ENCODE measurements at regions not wholly inside any gene's neighbourhood (a gene's known extent, or its start where the extent isn't known, plus 50 kb on each side); places are given as distances from the start of the nearest gene placed in this dataset.

DNA sequence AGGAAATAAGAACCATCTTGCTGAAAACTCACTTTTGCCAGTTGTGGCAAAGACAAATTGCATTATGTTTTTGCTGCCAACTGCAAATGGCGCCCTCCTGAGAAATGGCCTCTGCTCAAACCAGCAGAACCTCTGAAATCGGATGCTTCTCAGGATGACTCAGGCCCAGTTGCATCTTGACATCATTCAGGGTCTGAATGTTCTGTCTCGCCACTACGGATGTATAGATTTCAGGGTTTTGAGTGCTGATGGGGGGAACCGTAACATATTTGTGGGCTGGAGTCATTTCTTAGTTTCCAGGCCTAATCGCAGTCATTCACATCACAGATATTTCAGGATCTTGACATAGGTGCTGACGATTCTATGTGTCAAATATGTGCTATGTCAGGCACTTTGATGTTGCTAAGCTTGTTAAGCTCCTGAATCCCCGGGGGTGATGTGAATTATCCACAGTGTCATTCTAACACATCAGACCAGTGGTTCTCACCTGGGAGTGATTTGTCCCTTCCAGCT is 207.1 kb downstream of the NFATC2 start:
- intact Hi-C loops (cut with micrococcal nuclease): no loop called here

DNA sequence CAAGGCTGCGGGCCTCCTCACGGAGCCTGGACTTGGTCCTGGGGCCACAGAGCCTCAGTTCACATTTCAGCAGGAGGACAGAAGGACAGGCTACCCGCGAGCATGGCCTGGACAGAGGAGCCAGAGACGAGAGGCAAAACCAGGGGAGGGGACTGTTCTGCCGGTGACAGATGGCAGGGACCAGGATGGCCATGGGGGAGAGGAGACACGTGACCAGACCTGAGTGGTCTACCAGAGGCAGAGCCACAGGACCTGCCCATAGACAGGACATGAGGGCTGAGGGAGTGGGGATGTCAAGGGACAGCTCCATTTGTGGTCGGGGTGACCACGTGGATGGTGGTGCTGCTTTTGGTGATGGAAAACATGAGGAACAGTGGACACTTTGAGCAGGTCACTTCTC is 207.9 kb downstream of the NFATC2 start:
- intact Hi-C loops (cut with micrococcal nuclease): no loop called here

DNA sequence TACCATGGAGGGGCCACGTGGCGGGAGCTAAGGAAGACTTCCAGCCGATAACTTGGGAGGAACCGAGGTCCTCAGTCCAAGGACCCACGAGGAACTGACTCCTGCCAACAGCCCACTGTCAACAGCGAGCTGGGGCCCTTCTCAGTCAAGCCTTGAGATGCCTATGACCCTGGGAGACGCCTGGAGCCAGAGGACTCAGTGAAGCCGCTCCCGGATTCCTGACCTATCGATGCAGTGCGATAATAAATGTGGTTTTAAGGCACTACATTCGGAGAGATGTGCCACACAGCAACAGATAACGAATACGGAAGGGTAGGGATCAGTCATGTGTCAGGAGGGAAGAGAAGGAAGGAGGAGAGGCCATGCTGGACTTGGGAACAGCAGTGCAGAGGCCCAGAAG is 208.5 kb downstream of the NFATC2 start:
- intact Hi-C loops (cut with micrococcal nuclease): no loop called here

DNA sequence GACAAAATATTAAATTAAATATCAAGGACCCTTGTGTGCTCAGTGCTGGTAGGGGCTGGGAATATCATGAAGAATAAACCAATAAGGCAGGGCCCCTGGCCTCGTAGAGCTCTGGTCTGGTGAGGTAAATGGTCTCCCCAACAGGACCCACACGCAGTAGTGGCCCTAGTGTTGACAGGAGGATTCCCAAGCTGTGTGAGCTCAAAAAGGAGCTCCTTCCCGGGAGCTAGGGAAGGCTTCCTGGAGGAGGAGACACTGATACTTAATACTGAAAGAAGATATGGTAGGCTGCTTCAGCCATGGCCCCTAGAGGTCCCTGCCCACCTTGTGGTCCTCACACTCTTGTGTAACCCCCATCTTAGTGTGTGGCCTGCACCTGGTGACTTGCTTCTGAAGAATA is 209.1 kb downstream of the NFATC2 start:
- intact Hi-C loops (cut with micrococcal nuclease): no loop called here

DNA sequence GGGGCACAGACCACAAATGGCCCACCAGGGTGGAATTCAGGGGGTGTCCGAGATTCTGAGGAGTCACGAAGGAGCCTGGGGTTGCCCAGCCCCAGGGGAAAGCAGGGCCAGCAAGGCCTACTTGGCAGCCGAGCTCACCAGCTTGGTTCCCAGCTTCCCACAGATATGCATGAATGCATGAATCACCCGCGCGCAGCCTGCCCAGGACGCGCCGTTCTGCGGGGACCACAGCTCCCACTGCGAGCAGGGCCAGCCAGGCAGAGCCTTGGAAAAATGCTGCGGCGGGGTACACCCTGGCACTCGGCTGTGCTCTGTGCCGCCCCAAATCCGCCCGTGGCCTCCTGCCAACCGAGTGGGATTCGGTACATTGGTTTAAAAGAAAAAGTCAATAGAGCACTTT is 211.0 kb downstream of the NFATC2 start:
- intact Hi-C loops (cut with micrococcal nuclease): no loop called here

DNA sequence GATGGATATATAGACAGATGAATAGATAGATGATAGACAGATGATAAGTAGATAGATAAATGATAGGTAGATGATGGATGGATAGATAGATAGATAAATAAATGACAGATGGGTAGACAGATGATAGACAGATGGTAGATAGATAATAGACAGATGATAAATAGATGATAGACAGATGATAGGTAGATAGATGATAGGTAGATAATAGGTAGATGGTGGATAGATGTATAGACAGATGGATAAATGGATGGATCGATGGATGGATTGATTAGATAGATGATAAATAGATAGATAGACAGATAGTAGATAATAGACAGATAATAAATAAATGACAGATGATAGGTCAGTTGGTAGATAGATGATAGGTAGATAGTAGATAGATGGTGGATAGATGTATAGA is 212.7 kb downstream of the NFATC2 start:
- intact Hi-C loops (cut with micrococcal nuclease): no loop called here

DNA sequence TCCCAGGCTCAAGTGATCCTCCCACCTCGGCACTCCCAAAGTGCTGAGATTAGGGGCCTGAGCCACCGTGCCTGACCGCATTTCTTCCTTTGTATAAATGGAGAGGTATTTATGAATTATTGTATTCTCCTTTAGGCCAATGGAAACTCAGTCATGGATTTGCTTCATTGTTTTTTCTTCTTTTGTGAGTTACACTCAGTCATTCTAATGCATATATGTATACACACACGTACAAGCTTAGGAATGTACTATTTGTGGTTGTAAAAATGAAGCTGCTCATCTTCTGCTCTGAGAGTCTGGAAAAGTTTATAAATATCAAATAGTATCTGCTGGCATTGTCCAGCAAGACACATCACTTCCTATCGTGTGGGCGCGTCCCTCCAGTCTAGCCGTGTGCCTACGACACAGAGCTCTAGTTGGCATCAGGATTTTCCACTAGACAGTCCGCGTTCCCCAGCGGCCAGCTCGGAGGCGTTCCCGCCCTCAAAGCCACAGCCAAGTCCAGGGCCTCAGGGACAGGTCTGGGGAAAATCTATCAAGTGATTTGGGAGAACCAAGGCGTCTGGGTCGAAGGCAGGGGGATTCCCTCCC is 215.2 kb downstream of the NFATC2 start:
- intact Hi-C loops (cut with micrococcal nuclease): no loop called here

DNA sequence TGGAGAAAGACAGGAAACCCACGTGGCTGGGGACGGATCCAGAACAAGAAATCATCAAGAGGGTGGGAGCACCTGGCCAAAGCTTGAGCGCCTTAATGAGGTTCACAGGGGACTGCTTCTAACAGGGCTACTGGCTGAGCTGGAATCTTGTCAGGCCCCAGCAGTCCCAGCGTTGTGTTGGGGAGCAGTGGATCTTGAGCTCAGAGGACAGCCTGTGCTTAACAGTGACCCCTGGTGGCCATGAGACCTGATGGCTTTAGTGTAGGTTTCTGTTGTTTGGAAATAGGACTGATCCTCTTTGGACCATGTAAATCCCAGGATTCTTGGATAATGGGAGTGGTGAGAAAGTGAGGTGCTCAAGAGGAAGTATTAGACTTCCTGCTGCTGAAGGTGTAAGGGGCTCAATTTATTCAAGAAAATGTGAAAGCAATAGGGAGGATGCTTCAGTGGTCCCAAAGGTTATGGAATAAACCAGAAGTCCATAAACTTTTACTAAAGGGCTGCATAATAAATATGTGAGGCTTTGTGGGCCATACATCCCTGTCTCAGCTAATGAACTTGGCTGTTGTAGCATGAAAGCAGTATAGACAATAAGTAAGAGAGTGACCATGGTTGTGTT is 216.2 kb downstream of the NFATC2 start:
- intact Hi-C loops (cut with micrococcal nuclease): no loop called here

DNA sequence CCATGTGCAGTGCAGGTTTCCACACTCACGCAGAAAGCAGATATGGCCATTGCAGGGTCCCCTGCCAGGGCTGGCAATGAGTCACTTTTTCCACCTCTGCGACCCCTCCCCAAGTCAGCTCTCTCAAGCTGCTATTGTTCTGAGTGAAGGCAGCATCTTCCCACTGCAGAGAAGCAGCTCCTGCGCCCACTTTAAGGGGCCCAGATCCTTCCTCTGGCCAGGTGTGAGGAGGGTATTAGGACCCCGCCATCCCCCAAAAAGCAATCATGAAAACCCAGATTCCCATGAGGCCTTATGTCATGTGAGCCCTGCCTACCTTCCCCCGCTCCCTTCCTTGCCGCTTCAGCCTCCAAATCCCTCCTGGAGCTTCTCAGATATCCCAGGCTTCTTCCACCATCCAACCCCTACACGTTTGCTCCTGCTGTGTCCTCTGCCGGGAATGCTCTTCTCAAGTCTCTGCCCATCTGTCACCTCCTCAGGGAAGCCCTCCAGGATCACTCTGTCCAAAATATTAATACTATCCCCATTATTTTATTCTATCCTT is 220.3 kb downstream of the NFATC2 start:
- intact Hi-C loops (cut with micrococcal nuclease): no loop called here

DNA sequence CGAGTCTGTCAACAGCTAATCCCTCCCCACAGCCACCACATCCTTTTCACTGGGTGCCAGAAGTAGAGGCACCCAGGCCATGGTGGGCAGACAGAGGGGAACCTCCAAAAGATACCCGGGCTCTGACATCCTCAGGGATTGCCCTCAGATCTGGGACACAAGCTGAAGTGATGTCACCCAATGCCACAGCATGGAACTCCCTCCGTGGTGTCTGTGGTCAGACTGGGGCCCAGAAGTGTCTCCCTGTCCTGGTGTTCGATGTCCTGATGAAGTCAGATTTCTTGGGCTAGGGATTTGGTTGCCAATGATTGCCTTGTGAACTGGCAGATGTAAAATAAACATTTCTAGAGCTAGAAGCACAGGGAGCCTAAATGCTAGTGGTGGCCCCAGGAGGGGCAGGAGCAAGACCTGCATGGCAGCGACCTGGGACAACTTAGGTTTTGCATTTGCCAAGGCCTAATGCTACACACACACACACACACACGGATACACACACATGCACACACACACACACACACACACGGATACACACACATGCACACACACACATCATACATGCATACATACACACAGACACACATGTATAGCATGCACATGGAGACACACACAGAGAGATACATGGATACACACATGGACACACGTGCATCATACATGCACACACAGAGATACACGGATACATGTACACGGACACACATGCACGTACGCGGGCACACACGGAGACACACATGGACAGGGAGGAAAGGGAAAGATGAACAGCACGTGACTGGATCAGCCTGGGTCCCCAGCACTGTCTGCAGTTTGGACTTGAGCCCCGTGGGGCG is 221.0 kb downstream of the NFATC2 start:
- intact Hi-C loops (cut with micrococcal nuclease): no loop called here

DNA sequence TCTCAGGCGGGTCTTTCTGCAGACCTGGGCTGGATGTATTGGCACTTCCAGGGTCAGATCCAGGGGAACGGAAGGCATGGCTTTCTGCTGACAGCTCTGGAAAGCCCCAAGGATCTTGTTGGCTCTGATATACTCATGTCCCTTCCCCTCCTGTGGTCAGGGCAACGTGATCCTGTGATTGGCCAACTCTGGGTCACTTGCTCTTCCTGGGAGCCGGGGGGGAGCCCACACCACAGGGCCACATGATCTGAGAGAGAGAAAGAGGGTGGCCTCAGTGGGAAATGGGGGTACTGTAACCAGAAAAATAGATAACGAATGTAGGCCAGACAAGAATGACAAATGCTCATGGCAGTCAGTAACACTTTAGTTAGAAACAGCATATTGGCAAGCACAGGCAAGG is 223.0 kb downstream of the NFATC2 start:
- intact Hi-C loops (cut with micrococcal nuclease): no loop called here

DNA sequence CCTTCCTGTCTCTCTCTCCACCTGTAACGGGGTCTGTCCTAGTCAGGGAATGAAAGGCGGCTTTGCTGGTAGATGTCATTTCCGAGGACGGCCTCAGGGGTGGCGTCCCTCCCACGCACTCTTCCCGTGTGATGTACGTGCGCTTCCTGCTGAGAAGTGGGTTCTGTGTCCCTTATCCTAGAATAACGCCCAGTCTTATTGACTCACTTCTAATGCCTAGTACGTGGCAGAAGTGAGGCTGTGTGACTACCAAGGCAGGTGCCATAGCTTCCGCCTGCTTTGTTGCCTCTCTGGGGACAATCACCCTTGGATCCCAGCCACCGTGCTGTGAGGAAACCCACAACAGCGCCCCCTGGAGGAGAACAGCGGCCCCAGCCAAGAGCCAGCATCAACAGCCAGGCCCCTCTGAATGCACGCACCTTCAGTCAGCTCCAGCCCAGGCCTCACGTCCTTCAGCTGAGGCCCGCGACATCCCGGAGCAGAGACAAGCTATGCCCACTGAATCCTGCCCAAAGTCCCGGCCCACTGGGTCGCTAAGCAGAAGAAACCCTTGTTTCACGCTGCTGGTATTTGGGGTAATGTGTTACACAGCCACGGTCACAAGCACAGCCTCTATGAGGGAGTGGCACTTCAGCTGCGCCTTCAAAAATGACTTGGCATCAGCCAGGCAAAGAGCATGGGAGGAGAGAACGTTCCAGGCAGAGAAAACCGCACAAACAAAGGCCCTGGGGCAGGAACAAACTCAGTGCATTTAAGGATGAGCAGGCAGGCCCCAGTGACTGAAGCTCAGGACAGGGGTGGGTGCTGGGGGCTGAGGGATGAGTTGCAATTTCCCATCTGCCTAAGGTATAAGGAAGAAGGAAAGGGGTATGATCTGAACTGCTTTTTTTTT is 224.2 kb downstream of the NFATC2 start:
- intact Hi-C loops (cut with micrococcal nuclease): no loop called here

DNA sequence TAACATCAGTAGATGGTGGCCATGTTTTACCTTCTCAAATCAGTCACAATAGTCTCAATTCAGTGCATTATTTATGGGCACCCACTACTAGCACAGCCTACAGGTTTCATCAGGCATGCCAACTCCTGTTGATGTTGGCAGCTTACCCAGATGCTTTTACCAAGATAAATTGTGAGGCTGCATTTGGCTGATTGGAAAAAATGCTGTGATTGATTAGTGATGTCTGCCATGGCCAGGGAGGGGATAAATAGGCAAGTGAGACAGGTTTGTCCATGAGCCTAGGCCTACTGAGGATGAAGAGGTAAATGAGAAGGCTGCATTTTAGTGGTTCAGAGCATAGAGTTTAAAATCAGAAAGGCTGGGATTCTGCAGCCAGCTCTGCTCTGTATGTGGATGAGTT is 227.1 kb downstream of the NFATC2 start:
- intact Hi-C loops (cut with micrococcal nuclease): no loop called here

DNA sequence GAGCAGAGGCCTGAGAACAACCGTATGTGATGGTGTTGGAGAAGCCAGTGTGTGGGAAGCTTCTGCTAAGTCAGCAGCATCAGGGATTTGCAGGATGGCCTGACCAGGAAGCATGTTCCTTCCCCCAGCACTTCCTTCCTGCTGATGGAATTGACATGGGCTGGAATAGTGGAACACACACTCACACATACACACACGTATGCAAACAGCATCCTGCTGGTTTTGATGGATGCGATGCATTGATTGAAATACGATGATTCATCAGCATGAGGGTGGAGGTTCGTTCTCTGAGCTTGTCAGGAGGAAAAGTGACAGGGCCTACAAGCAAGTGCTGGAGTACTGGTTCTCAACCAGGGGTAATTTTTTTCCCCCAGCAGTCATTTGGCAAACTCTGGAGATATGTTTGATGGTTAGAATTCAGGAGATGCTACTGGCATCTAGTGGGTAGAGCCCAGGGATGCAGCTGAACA is 229.1 kb downstream of the NFATC2 start:
- intact Hi-C loops (cut with micrococcal nuclease): no loop called here

DNA sequence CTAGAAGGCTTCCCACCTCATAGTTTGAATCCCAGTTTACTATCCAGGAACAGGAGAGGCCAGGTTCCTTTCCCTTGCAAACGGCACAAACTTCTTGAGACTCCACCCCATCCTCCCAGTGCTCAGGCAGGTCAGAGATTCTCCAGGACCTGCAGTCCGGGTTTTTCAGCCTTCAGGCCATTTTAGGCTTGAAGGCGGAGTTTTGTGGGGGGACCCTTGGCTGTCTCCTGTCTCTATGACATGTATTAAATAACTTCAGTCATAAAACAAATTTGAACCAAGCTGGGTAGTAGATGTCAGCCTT is 230.1 kb downstream of the NFATC2 start:
- intact Hi-C loops (cut with micrococcal nuclease): no loop called here

DNA sequence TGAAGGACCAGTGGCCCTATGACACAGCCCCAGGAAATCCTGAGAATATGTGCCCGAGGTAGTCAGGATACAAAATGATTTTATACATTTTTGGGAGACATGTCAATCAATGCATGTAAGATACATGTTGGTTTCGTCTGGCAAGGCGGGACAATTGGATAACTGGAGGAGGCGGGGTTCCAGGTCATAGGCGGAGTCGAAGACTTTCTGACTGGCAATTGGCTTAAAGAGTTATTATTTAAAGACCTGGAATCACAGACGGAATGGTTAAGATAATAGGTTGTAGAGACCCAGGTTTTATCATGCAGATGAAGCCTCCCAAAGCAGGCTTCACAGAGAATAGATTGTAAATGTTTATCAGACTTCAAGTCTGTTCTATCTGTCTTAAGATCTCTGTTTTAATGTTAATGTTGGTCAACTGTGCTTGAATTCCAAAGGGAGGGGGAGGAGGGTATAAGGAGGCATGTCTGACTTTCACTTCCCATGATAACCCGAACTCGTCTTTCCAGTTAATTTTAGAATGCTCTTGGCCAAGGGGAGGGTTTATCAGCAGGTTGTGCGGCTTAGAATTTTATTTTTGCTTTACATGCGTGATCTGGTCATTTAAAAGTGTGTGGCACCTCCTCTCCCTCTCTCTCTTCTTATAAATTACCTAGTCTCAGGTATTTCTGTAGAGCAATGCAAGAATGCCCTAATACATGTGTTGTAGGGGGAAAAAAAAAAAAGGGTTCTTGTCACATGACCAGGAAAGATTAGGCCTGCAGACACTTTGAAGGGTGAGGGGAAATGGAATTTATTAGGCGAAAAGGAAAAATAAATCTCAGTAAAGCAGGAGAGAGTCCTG is 230.7 kb downstream of the NFATC2 start:
- intact Hi-C loops (cut with micrococcal nuclease): no loop called here

DNA sequence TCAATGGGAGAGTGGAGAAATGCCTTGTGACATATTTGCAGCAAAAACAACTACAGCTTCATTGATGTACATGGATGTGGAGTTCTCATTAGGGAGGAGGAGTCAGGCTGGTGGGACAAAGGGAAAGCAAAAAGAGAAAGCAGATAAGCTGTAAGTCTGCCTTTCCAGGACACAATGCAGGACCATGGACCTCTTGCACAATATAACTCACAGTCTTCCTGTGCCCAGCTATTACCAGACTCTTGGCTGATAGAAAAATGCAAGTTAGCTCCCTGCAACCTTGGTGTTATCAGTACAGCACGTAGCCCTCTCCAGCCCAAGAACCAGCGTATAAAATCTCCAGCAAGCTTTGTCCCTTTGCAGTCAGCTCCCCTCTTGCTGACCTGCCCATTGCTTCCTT is 232.3 kb downstream of the NFATC2 start:
- intact Hi-C loops (cut with micrococcal nuclease): no loop called here

DNA sequence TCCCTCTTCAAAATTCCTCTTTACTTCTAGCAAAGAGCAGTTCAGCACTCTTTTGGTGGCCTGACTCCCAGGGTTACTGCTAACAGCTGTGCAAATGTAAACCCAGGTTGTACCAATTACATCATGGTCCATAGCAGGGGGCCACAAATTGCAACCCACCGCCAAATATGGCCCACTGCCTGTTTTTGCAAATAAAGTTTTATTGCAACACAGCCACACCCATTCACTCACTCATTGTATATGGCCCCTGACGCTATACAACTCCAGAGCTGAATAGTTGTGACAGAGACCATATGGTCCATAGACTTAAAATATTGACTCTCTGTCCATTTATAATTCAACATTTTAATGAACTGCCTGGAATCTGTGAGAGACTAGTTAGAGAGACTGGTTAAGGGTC is 233.4 kb downstream of the NFATC2 start:
- intact Hi-C loops (cut with micrococcal nuclease): no loop called here

DNA sequence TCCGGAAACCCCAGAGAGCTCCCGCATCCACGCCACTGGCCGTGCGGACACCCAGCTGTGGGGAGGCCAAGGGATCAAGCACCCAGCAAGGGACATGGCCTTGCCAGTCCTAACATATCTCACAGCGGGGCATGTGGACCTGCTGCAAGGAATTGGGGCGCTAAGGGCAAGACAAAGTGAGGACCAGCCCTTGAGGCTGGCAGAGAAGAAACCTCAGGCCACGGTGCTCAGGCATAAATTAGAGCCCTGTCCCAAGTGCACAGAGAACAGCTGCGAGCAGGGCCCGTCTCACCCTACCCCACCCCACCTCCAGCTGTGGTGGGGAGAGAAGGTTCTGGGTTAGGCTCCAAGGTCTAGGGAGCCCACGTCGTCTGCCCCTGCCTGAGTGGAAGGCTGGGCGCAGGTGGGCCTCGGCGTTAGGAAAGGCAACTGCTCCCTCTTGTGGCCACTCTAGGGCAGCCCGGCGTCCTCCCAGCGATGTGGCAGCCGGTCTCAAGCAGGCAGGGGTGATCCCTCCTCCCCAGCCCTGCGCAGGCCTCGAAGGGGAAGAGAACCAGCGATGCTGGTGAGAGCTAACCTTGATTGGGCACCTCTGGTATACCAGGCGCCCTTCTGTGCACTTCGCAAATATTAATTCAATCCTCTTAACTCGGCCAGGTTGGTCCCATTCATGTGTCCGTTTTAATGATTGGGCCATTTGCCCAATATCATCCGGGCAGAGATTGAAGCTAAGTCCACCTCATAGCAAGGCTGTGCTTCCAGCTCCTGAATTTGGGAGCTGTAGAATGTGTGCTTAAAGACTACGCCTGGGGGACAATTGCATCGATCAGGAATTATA is 235.8 kb downstream of the NFATC2 start:
- intact Hi-C loops (cut with micrococcal nuclease): loop anchor here (1.0 to 2.0 kb wide), 3 partner anchors 86 to 512 kb away; partner anchors contain the start of gene BCAS4
